Liver (tissue), 3 donors: ENCODE measurements at regions not wholly inside any gene's neighbourhood (a gene's known extent, or its start where the extent isn't known, plus 50 kb on each side); places are given as distances from the start of the nearest gene placed in this dataset.

Experiments used
- HNF4G ChIP-seq: IDR thresholded peaks from 2 replicates; pipeline ENCODE4 v1.6.1; 2016; ENCODE audit warnings: antibody characterized with exemption
- RAD21 ChIP-seq, 2 donors: IDR thresholded peaks; 2 replicates each; pipeline ENCODE4 v1.6.1; 2016; ENCODE audit warnings: antibody characterized with exemption in 2 of 2, mild to moderate bottlenecking in 2 of 2
- SP1 ChIP-seq: IDR thresholded peaks from 2 replicates; pipeline ENCODE4 v1.6.1; 2018; ENCODE audit warnings: antibody characterized with exemption, mild to moderate bottlenecking
- TF ChIP-seq, protein P1 (sequence below): fragments of 150-350 bp; IDR thresholded peaks from 2 replicates; pipeline ENCODE4 v1.5.1; 2017; ENCODE audit warnings: improper control_type of control experiment, low read depth, low read length; ENCODE audit not compliant: missing input control
- donor health status: healthy.
- donor health status: healthy.

DNA sequence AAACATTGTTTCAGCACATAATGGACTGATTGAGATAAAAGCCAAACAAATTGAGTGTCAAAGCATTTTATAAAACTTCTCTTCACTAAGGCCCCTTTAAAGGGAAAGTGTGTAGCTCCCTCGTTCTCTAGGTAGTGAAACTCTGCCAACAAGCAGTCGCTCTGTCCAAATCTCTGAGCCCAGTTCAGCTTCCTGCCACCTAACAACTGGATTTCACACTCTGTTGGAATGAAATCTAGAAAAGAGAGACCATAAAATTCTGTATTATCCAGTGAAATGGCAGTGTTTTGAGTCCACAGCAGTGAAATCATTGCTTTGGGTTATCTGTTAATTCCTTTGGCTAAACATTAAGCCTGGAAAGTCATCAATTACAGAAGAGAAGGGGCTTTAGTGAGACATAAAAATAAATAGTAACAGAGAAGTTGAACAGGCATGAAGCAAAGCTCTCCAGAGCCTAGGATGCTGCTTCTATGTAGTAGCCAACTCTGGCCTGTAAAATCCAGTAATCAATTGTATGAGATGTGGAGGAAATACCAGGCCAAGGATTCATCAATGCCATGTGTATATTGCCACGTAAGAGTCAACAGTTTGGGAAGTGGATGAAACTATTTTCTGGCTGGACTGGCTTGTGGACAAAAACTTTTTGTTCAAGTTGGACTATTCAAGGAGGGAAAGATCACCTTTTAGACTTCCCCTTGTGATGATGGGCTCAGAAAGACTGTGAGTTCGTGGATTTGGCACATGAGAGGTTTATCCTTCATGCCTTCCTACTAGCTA, 122.5 kb downstream of the WIF1 start:
- TF ChIP-seq, protein P1, sequence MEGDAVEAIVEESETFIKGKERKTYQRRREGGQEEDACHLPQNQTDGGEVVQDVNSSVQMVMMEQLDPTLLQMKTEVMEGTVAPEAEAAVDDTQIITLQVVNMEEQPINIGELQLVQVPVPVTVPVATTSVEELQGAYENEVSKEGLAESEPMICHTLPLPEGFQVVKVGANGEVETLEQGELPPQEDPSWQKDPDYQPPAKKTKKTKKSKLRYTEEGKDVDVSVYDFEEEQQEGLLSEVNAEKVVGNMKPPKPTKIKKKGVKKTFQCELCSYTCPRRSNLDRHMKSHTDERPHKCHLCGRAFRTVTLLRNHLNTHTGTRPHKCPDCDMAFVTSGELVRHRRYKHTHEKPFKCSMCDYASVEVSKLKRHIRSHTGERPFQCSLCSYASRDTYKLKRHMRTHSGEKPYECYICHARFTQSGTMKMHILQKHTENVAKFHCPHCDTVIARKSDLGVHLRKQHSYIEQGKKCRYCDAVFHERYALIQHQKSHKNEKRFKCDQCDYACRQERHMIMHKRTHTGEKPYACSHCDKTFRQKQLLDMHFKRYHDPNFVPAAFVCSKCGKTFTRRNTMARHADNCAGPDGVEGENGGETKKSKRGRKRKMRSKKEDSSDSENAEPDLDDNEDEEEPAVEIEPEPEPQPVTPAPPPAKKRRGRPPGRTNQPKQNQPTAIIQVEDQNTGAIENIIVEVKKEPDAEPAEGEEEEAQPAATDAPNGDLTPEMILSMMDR: no peak
- TF ChIP-seq HNF4G (no peak), SP1 (no peak), RAD21 (IDR thresholded peaks at IDR 0.05) (no peak)
